ENCODE measurements at regions not wholly inside any gene's neighbourhood (a gene's known extent, or its start where the extent isn't known, plus 50 kb on each side); places are given as distances from the start of the nearest gene placed in this dataset.

DNA sequence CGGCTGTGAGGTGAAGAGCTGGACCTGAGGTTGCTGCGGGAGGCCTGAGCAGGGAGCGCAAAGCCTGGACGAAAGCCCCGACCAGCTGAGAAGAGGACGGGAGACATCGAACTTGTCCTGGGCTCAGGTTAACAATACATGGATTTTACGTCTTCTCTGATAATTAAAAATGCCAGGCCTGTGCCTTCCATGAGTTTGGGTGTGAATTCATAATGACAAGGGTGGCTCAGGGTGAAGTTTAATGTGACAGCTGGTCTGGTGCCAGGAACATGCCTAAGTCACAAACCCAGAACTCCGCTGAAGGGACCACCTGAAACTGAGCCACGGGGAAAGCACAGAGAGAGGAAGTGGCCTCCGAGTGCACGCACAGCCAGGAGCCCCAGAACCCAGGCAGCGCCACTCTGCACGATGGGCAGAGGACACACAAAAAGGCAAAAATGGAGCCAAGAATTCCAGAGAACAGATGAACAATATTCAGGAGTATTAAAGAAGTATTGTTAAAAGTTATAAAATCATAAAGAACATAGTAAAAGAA is 150.1 kb upstream of the RPS6KA2 start:
- DNase-seq (ENCODE audit: low read depth in 4 of 4, low spot score in 2 of 4) = no peak

DNA sequence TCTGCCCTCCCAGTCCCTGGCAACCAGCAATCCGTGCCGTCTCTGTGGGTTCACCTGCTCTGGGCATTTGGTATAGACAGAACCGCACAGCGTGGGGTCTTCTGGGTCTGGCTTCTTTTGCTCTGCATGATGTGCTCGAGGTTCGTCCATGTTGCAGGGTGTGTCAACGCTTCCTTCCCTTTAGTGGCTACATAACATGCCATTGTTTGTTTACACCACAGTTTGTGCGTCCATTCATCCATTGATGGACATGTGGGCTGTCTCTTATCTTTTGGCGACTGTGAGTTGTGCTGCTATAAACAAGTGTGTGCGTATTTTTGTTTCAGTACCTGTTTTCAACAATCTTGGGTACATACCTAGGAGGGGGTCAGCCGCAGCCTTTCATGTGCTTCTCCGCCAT is 149.5 kb upstream of the RPS6KA2 start:
- no peak for DNase-seq (ENCODE audit: low read depth in 4 of 4, low spot score in 2 of 4)

DNA sequence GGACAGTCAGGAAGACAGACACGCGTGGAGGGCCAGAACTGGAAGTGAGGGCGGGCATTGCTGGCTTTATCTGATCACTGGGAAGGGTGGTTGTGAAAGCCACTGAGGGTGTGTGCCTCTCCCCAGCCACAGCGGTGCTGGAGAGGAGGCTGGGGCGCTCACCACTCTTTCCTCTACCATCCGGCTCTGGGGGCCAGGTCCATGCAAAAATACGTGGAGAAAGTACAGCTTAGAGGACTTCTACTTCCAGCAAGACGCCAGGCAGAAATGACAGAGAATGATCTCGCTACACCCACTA is 148.8 kb upstream of the RPS6KA2 start:
- no peak for DNase-seq (ENCODE audit: low read depth in 4 of 4, low spot score in 2 of 4)

DNA sequence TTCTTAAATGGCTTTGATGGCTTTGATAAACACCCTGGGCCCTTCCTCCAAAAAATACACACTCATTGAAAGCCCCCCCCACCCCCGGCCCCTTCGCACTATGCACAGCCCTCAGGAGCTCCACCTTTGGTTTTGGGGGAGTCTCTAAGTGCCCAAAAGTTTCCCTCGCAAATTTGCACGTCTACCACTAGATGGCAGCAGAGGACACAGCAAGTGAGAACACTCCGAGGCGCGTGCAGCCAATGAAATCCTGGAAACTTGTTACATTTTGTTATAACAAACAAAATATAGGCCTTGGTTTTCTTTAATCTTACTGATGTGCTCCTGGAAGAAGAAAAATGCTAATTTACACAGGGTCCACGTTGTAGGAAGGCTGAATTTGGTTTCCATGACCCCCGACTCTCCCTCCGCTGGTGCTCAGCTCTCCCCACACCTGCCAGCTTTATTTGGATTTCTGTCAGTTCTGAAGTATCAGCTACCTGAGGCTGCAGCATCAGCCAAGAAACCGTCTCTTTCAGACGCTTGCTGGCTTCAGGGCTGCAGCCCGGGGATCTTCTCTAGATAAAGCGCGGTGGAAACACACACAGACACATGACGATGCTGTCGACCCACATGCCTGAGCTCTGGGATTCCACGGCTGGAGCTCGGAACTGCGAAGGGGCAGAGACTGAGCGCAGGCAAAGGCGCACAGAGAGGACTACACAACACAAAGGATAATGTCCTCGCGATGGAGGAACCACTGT is 148.3 kb upstream of the RPS6KA2 start:
- DNase-seq (ENCODE audit: low read depth in 4 of 4, low spot score in 2 of 4) = peak in 2 of 4 donors; percentile 54 to 68

DNA sequence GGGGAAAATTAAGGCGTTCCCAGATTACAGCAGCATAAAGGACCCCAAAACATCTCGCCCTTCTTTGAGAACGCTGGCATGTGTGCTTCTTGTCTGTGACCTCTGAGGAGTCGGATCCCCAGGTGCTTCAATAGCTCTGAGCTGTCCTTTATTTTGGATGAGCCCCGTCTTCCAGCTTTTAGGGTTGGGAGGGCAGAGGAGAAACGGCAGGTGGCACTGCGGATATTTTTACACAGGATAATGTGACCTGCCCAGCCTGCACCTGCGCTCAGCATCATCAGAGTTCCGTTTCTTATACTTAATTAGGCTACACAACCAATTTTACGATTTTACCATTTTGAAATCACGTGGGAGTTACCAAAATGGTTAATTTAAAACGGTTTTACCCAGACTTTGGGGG is 147.7 kb upstream of the RPS6KA2 start:
- no peak for DNase-seq (ENCODE audit: low read depth in 4 of 4, low spot score in 2 of 4)

DNA sequence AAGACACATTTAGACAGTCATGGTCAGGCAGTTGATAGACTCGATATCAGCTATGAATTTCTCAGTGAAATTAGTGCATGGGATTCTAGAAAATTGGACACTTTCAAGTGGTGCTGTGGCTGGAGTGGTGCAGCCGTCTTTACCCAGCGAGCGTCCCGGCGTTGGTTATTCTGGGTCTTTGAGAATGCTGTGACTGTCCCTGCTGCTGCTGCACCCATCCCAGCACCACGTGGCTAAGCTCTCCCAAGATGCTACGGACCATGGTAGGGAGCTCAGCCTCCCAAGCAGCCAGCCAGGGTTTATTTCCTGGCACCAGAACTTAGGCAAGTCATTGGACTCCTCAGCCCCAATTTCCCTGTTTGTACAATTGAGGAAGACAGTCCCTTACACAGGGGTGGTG is 147.2 kb upstream of the RPS6KA2 start:
- DNase-seq (ENCODE audit: low read depth in 4 of 4, low spot score in 2 of 4) = no peak

DNA sequence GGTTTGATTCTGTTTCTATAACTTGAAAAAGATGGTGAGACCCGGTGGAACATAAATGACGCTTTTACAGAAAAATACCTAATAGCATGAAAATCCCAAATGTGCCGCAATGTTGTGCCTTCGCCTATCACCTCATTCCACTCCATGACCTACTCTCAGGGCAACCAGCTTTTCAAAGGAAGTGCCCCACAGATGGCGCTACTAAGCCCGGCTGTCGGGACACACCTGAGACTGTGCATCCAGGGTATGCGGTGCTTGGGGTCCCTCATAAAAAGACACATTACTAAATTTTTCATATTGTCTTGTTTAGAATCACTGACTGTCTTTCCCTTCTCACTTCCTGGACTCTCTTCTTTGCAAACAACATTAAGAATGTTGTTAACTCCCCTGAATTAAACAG is 145.5 kb upstream of the RPS6KA2 start:
- no peak for DNase-seq (ENCODE audit: low read depth in 4 of 4, low spot score in 2 of 4)

DNA sequence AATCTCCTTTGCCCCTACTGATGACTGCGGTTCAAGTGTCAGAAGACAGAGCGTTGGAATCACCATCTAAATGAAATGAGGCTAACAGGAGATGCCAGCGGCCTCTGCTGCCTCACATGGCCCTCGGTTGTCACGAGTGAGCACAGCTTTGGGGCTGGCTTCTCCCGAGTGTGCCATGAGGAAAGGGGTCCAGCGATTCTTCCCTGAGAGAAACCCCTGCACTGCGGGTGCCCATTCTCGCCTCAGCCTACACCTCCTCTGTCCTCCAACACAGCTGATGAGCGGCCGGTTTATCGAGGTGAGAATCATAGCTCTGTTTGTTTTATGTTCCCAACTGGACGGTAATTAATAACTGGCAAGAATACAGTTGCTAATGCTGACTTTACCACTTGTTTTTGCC is 144.7 kb upstream of the RPS6KA2 start:
- DNase-seq (ENCODE audit: low read depth in 4 of 4, low spot score in 2 of 4) = no peak

DNA sequence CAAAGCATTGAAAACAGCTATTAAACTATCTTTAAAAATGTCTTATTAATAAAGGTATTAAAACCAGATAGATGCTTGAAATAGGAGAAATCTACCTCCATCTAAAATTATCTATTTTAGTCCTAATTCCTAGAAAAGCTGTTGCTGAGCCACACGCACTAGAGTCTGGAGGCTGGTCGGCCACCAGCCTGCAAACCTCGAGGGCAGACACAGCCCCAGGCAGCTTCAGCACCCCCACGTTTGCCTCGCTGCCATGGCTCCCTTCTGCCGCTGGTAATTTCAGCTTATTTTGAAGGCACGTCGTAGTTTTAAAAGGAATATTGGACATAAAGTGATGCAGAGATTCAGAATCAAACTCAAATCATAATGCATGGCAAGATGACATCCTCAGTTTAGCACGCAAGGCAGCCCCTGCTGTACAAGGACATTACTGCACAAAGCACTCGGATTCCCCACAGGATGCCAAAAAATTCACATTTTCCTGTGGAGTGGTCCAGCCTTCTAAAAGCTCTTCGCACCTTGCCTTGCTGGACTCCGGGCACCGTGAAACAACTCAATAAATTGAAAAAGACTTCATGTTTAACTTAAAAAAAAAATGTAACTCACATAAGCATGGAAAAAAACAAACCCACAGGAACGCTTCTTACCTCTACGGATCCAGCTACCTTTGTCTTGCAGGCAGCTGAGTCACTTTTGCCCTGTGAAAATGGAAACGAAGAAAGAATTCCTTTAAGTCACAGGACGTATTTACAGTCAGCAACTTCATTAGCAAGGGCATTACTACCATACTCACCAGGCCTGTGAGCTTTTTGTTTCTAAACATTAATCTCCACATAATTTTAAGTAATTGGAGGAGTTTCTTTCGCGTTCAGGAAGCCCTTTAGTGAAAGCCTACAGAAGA is 143.4 kb upstream of the RPS6KA2 start:
- no peak for DNase-seq (ENCODE audit: low read depth in 4 of 4, low spot score in 2 of 4)

DNA sequence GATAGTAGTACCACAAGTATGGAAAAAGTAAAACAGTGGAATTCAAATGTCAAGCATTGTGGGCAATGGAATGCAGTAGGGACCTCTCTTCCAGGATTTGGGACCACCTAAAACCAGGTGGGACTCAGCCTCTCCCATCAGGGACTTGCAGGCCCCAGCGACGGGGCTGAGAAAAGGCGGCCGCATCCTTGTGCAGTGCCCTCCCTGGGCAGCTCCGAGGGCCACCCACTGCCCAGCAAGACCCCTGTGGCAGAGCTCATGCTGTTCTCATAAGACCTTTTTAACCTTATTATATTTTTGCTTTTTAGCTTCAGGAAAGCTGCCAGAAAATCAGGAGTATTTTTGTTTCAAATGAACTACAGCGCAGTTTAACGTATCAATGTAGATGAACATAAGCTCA is 142.6 kb upstream of the RPS6KA2 start:
- no peak for DNase-seq (ENCODE audit: low read depth in 4 of 4, low spot score in 2 of 4)

DNA sequence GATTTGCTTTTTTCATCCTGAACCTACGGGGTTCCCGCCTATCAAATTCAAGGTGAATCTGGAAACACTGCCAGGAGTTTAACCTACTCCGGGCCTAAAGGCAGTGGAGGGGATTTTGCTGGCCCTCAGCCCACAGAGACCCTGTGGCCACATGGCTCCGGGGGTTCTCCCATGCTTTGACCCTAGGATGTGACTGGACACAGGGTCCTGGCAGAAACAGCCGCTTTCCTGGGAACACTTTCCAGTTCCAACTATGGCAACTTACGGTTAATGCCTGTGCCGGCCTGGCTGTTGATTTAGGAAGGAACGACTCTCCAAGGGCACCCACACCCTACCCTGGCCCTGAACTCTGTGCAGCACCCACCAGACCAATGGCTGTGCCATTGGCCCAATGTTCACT is 141.7 kb upstream of the RPS6KA2 start:
- DNase-seq (ENCODE audit: low read depth in 4 of 4, low spot score in 2 of 4) = no peak

DNA sequence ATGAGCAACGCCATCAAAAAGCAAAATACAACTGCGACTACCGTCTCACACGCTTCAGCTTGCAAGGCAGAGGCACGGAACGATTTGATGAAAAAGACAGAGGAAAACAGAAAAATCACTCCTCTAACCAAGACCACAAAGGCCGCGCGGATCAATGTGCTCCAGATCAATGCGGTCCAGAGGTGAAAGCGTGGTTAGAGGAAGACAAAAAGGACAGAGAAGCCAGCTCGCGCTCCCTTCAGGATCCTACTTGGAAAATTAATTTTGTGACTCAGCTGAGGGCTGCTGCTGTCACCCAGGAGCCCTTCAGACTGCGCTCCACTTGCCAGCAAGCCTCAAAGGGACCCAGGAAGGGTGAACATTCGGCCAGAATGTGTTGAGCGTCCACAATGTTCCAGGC is 140.2 kb upstream of the RPS6KA2 start:
- no peak for DNase-seq (ENCODE audit: low read depth in 4 of 4, low spot score in 2 of 4)

DNA sequence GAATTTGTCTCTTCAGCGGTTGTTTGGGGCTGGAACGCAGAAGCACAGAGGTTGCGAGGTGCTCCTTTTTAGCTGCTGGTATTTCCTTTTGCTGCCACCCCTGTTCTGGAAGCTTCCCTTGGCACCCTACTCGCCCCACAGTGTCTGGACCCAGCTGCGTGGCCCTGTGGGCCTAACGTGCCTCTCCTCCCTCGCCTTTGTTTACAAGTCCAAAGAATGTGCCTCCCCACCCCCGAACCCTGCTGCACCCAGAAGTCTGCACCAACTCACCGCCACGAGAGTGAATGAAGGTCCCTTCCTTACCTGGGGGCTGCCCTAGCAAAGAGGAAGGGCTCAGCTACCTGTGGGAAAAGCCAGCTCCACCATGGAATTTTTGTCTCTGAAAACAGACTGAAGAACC is 139.7 kb upstream of the RPS6KA2 start:
- no peak for DNase-seq (ENCODE audit: low read depth in 4 of 4, low spot score in 2 of 4)

DNA sequence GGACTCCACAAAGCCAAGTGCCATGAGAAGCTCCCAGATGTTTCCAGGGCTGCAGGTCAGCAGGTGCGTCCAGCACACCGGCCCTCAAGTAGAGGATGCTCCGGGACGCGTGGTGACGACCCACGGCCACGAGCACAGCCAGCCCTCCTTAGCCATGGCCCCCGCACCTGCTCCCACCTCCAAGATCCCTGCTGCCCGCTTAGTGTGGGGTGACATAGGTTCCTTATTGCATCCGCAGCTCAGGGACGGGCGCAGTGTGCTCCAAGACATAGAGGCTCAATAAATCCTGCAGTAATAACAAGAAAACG is 138.1 kb upstream of the RPS6KA2 start:
- no peak for DNase-seq (ENCODE audit: low read depth in 4 of 4, low spot score in 2 of 4)

DNA sequence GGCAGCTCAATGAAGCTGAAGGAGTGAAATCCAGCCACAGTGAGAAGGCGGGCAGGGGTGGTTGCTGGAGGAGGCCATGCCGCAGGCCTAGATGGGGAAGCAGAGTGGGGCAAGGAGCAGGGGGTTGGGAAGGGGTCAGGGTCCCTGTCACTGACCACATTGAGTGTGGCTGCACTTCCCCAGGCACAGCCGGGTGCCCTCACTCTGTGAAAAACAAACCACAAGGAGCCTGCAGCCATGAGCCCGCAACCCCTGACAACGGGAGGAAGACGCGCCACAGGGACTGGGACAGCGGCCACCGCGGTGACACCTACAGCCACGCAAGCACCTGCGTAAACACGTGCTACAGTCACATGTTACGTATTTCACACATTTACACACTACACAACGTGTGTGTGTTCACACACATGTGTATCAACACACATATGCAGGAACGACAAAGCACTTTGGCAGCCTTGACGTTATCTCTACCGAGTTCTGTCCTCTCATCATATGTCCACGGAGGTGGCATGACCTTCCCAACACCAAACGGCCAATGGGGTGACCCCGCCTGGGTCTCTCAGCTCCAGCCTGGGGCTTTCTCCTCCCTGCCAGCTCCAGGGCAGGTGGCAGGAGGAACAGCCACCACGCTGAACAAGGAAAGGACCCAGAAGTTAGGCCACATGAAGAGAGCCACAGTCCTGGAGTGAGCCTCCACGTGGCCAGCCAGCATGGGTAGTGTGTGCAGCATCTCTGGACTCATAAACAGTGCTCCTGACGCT is 137.6 kb upstream of the RPS6KA2 start:
- no peak for DNase-seq (ENCODE audit: low read depth in 4 of 4, low spot score in 2 of 4)

DNA sequence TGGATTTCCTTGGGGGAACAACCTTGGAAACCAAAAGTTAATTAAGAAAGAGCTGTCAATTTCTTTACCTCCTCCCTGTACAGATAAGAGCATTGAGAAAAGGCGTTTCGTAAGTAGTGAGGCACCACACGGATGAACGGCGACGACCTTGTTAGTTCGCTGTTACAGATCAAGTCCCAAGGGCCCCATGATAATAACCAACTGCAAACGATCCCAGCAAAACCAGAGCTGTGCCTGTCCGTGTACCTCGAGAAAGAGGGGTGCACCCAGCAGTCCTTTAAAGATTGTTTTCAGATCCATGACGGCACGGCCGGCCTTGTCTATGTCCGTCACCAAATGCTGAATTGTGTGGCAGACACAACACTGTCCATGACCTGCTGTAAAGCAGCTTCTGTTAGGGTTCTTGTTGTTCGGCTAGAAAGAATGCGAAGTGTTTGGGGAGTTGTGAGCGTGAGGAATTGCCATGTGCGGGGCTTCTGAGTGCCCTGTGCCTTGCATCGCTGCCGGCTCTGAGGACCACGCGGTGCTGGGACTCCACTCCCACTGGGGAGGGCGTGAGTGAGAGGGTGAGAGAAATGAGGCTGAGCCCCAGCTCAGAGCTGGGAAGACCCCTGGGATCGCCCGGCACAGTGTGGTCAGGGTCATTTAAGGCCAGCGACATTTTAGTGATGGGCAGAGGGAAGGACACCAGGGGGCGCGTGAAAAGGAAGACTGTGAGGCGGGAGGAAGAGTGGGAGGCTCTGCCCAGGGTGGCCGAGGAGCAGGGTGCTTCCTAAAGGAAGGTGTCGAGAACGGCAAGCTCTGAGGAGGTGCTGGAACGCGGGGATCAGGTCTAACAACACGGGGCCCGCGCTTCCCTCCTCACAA is 136.8 kb upstream of the RPS6KA2 start:
- no peak for DNase-seq (ENCODE audit: low read depth in 4 of 4, low spot score in 2 of 4)

DNA sequence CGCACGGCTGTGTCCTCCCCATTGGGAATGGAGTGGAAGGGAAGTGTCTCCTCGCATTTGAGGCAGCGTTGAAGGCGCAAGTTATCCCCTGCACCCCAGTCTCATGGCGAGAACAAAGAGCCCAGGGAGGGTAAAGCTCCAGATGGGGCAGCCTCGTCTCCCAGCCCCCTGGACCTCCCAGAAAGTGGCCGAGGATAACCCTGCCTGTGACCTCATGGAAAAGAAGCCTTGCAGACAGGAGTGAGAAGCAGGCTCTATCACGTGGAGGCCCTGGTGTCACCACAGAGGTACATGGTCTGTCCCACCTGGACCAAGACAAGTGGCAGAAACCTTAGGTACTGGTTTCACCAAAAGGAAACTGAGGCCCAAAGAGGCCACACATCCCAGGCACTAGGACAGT is 134.8 kb upstream of the RPS6KA2 start:
- DNase-seq (ENCODE audit: low read depth in 4 of 4, low spot score in 2 of 4) = no peak

DNA sequence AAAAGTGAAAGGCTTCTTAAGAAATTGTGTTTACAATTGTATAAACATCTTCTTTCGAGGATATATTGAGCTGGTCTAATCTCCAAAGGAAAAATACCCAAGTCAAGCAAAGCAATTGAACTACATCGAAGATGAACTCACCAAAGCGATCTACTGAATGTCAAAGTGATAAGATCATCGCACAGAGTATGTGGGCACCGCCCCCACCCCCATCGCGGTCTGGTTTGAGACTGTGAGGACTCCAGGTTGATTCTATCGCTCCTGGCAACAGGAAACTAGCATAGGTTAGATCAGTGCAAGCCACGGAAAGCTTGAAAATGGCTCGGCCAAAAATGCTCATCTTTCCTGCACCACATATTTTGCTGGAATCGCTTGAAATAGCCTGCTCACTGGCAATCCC is 133.2 kb upstream of the RPS6KA2 start:
- DNase-seq (ENCODE audit: low read depth in 4 of 4, low spot score in 2 of 4) = no peak

DNA sequence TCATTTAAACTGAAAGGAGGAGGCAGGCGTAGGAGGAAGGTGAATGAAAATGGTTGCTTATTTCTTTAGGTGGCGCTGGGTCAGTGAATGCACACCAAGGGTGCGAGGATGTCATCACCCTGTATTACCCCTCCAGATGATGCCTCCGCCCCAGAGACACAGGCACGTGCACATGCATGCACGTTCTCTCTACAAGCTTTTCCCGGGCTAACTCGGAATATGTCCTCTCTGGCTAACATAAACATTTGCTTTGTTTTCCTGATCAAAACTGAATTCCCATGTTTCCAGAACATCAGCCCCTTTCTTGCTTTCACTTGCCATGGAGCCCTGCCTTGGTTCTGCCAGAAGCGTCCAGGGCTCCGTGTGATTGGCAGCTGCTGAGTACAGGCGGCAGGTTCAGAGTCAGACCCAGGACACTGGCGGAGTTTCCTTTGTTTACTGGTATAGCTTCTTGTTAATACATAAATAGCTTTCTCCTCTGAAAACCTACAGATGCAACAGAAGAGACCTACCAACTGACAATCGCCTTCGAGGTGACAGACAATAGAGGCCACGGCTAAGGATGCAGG is 131.2 kb upstream of the RPS6KA2 start:
- no peak for DNase-seq (ENCODE audit: low read depth in 4 of 4, low spot score in 2 of 4)
